NB4 (cell line): ENCODE measurements at regions not wholly inside any gene's neighbourhood (a gene's known extent, or its start where the extent isn't known, plus 50 kb on each side); places are given as distances from the start of the nearest gene placed in this dataset.

Experiments
- POLR2A ChIP-seq: IDR thresholded peaks from 2 replicates; pipeline ENCODE4 v1.6.1; 2011; ENCODE audit warnings: mild to moderate bottlenecking; ENCODE audit not compliant: insufficient read length; ENCODE audit errors: extremely low read depth
- TF ChIP-seq, protein P1 (sequence below): IDR thresholded peaks from one replicate; pipeline ENCODE4 v1.5.1; 2012; ENCODE audit warnings: low read depth, low read length
- TF ChIP-seq, protein P2 (sequence below): IDR thresholded peaks from 2 replicates; pipeline ENCODE4 v1.6.1; 2011; ENCODE audit warnings: low read depth, low read length

DNA sequence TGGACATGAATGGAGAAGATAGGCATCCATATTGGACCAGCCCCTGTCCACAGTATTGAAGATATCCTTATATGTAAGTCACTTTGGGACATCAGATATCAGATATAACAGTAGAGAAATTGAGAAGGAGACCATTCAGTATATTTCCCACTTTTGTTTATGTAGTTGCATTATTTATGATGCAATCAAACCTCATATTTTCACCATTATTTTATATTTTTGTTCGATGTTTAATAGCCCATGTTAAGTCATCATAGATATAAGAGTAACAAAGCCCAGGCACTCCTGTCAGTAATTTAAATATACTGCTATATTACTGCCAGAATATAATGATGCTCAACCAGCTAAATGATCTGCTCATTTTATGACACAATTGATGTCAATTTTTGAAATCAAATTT is 744.5 kb upstream of the EPHA7 start:
- no peak for TF ChIP-seq POLR2A
- TF ChIP-seq, protein P1, sequence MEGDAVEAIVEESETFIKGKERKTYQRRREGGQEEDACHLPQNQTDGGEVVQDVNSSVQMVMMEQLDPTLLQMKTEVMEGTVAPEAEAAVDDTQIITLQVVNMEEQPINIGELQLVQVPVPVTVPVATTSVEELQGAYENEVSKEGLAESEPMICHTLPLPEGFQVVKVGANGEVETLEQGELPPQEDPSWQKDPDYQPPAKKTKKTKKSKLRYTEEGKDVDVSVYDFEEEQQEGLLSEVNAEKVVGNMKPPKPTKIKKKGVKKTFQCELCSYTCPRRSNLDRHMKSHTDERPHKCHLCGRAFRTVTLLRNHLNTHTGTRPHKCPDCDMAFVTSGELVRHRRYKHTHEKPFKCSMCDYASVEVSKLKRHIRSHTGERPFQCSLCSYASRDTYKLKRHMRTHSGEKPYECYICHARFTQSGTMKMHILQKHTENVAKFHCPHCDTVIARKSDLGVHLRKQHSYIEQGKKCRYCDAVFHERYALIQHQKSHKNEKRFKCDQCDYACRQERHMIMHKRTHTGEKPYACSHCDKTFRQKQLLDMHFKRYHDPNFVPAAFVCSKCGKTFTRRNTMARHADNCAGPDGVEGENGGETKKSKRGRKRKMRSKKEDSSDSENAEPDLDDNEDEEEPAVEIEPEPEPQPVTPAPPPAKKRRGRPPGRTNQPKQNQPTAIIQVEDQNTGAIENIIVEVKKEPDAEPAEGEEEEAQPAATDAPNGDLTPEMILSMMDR, result no peak
- TF ChIP-seq, protein P2, sequence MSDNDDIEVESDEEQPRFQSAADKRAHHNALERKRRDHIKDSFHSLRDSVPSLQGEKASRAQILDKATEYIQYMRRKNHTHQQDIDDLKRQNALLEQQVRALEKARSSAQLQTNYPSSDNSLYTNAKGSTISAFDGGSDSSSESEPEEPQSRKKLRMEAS, result no peak
